SK-N-MC (cell line): ENCODE measurements at regions not wholly inside any gene's neighbourhood (a gene's known extent, or its start where the extent isn't known, plus 50 kb on each side); places are given as distances from the start of the nearest gene placed in this dataset.

ENCODE experiments used
- EZH2 ChIP-seq: fragments of 200-600 bp; sonication (generic); IDR thresholded peaks from one replicate; pipeline ENCODE4 v1.6.1; 2017; ENCODE audit warnings: antibody characterized with exemption
- POLR2AphosphoS5 ChIP-seq: IDR thresholded peaks from 2 replicates; pipeline ENCODE4 v1.6.1; 2012; ENCODE audit warnings: mild to moderate bottlenecking, low read depth, low read length, borderline replicate concordance

DNA sequence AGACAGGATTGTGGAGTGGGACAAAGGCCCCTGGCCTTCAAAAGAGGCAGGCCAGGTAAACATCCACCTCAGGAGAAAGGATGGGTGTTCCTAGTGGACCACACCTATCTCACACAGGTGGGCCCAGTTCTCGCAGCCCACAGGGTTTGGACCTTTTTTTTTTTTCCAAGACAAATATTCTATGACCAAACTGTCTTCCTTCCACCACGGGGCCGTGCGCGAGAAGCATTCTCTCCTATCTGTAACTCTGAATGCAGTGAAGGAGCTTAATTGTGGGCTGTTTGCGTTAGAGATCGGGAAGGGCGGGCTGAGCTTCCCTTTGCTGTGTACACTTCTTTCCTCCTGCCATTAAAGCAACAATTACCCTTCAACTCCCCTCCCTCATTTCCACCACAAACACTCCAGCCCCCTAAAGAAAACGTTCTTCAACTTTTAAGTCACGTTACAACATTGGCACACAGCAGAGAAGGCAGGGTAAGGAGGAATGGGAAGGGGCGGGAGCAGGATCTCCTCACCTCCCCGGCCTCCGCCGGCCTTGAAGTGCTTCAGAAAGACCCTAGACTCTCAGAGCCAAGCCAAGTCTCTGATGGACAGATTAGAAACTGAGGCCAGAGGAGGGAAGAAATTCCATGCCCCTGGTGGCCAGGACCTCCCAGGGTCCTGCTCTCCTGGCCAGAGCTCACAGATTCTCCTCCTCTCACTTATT, 238.4 kb downstream of the BUD13 start:
- peak; percentile 78 for TF ChIP-seq EZH2
- no peak for TF ChIP-seq POLR2AphosphoS5
